Cardiac fibroblast (primary cell): ENCODE measurements at regions not wholly inside any gene's neighbourhood (a gene's known extent, or its start where the extent isn't known, plus 50 kb on each side); places are given as distances from the start of the nearest gene placed in this dataset.
A peak's percentile ranks its signal among the peaks of the same experiment; 100 is the strongest.

Source experiments
- DNase-seq, 2 donors: peaks; one replicate each; pipeline versions ENCODE4 v3.0.0 to v3.0.0-alpha.2; 2010; ENCODE audit warnings: low read depth in 2 of 2
- H3K4me3 ChIP-seq, 2 donors: replicated peaks in 1 of 2; 1 replicate in 1 of 2; 2 replicates in 1 of 2; pipeline ENCODE4 v1.5.1; 2011; ENCODE audit warnings: low read depth in 2 of 2, low read length in 2 of 2, mild to moderate bottlenecking in 2 of 2, moderate library complexity in 1 of 2
- CTCF ChIP-seq: IDR thresholded peaks from one replicate; pipeline ENCODE4 v1.5.1; 2011; ENCODE audit warnings: low read depth, mild to moderate bottlenecking, low read length, inconsistent platforms

- H3K4me3 ChIP-seq, result no peak overlapping the region
- DNase-seq, result no peak
- no peak for TF ChIP-seq CTCF
Observed at GRCh38 chr13:89968470-89968869, 1379.0 kb upstream of the MIR17HG start.

GRCh38 chr13:89970353-89970709 is 1377.2 kb upstream of the MIR17HG start:
- DNase-seq, result no peak
- no peak for TF ChIP-seq CTCF

GRCh38 chr13:89977203-89977602 is 1370.3 kb upstream of the MIR17HG start:
- no peak overlapping the region for H3K4me3 ChIP-seq
- no peak for DNase-seq
- no peak for TF ChIP-seq CTCF

More at GRCh38 chr13:89970353-89970709, 1377.2 kb upstream of the MIR17HG start:
- H3K4me3 ChIP-seq, result no peak overlapping the region

- no peak for TF ChIP-seq CTCF
- DNase-seq, result no peak
- H3K4me3 ChIP-seq, result no peak overlapping the region
Observed at GRCh38 chr13:89980896-89981295, 1366.6 kb upstream of the MIR17HG start.

- no peak for TF ChIP-seq CTCF
- no peak overlapping the region for H3K4me3 ChIP-seq
Observed at GRCh38 chr13:89982407-89983095, 1364.9 kb upstream of the MIR17HG start.

GRCh38 chr13:89988206-89988605 is 1359.3 kb upstream of the MIR17HG start:
- no peak overlapping the region for H3K4me3 ChIP-seq
- DNase-seq, result no peak
- no peak for TF ChIP-seq CTCF

More at GRCh38 chr13:89982407-89983095, 1364.9 kb upstream of the MIR17HG start:
- peak; percentile 54 to 81 for DNase-seq

- no peak for DNase-seq
- no peak for TF ChIP-seq CTCF
- H3K4me3 ChIP-seq, result no peak overlapping the region
Observed at GRCh38 chr13:90003566-90003965, 1343.9 kb upstream of the MIR17HG start.
